Activated T-cell treated with anti-CD3 and anti-CD28 coated beads, Interleukin-2, amount 50 U/mL, for 72 hours (primary cell): ENCODE measurements at regions not wholly inside any gene's neighbourhood (a gene's known extent, or its start where the extent isn't known, plus 50 kb on each side); places are given as distances from the start of the nearest gene placed in this dataset.

Source experiments
- ATAC-seq, 2 donors: fragments of 150-1000 bp; cut with Tn5 transposase; replicated peaks in 1 of 2; 2 replicates each; pipeline ENCODE4 v1.10.0; 2021; ENCODE audit warnings: moderate library complexity in 2 of 2, mild to moderate bottlenecking in 1 of 2
- DNase-seq, 2 donors: peaks; one replicate each; pipeline ENCODE4 v3.0.0; 2021 to 2022; ENCODE audit warnings: mixed read lengths in 1 of 2
- H3K27ac Mint-ChIP-seq: one replicate; pipeline ENCODE4 v1.8.0; 2022; ENCODE audit warnings: mild to moderate bottlenecking, moderate library complexity, mixed read lengths
- H3K27me3 Mint-ChIP-seq: one replicate; pipeline ENCODE4 v1.8.0; 2022; ENCODE audit warnings: low read depth, mixed read lengths
- H3K36me3 Mint-ChIP-seq, 2 donors: one replicate each; pipeline ENCODE4 v1.8.0; 2022; ENCODE audit warnings: mixed read lengths in 2 of 2, mild to moderate bottlenecking in 1 of 2; ENCODE audit not compliant: insufficient read depth in 2 of 2
- H3K4me1 Mint-ChIP-seq: one replicate; pipeline ENCODE4 v1.8.0; 2022; ENCODE audit warnings: low read depth, mixed read lengths
- H3K4me3 Mint-ChIP-seq, 2 donors: one replicate each; pipeline ENCODE4 v1.8.0; 2022; ENCODE audit warnings: mild to moderate bottlenecking in 2 of 2, mixed read lengths in 2 of 2, moderate library complexity in 2 of 2
- H3K9me3 Mint-ChIP-seq, 2 donors: one replicate each; pipeline ENCODE4 v1.8.0; 2022; ENCODE audit warnings: mixed read lengths in 2 of 2

- H3K27ac Mint-ChIP-seq, result no peak overlapping the region
- no peak overlapping the region for H3K4me3 Mint-ChIP-seq
- no peaks in the 10 kb centered on the region for H3K36me3 Mint-ChIP-seq
- H3K27me3 Mint-ChIP-seq, result no peaks in the 10 kb centered on the region
- peaks cover 14 to 16% of the 10 kb centered on the region in 2 donors for H3K9me3 Mint-ChIP-seq
- H3K4me1 Mint-ChIP-seq, result no peaks in the 10 kb centered on the region
- no peak for DNase-seq
- no peak for ATAC-seq
Observed at GRCh38 chr11:25702417-25702816, 629.5 kb upstream of the ANO3 start.

- Mint-ChIP-seq H3K27ac (no peak overlapping the region), H3K4me1 (no peaks in the 10 kb centered on the region), H3K36me3 (no peaks in the 10 kb centered on the region), H3K27me3 (no peaks in the 10 kb centered on the region), H3K4me3 (no peak overlapping the region), H3K9me3 (peaks cover 15% of the 10 kb centered on the region in 2 donors)
- DNase-seq, result no peak
- ATAC-seq, result no peak
Observed at GRCh38 chr11:25710975-25711374, 621.0 kb upstream of the ANO3 start.

GRCh38 chr11:25727944-25728343 is 604.0 kb upstream of the ANO3 start:
- H3K27me3 Mint-ChIP-seq, result no peaks in the 10 kb centered on the region
- peaks cover 10 to 16% of the 10 kb centered on the region in 2 donors for H3K9me3 Mint-ChIP-seq
- no peak overlapping the region for H3K27ac Mint-ChIP-seq
- H3K4me3 Mint-ChIP-seq, result no peak overlapping the region
- ATAC-seq, result no peak
- no peaks in the 10 kb centered on the region for H3K4me1 Mint-ChIP-seq
- no peak for DNase-seq
- H3K36me3 Mint-ChIP-seq, result peaks cover 2 to 5% of the 10 kb centered on the region in 2 donors

- Mint-ChIP-seq H3K27me3 (no peaks in the 10 kb centered on the region), H3K4me3 (no peak overlapping the region), H3K36me3 (peaks cover 2% of the 10 kb centered on the region in 2 donors), H3K9me3 (peaks cover 6 to 10% of the 10 kb centered on the region in 2 donors), H3K4me1 (no peaks in the 10 kb centered on the region), H3K27ac (no peak overlapping the region)
- ATAC-seq (no peak), DNase-seq (no peak)
Observed at GRCh38 chr11:25730230-25730629, 601.7 kb upstream of the ANO3 start.

GRCh38 chr11:25733777-25734176 is 598.2 kb upstream of the ANO3 start:
- H3K36me3 Mint-ChIP-seq, result peaks cover 0 to 2% of the 10 kb centered on the region in 2 donors
- ATAC-seq (no peak), DNase-seq (no peak)
- H3K9me3 Mint-ChIP-seq, result peaks cover 9 to 11% of the 10 kb centered on the region in 2 donors
- no peaks in the 10 kb centered on the region for H3K4me1 Mint-ChIP-seq
- no peak overlapping the region for H3K4me3 Mint-ChIP-seq
- H3K27ac Mint-ChIP-seq, result no peak overlapping the region
- no peaks in the 10 kb centered on the region for H3K27me3 Mint-ChIP-seq

GRCh38 chr11:25734591-25735211 is 597.2 kb upstream of the ANO3 start:
- Mint-ChIP-seq H3K27me3 (no peaks in the 10 kb centered on the region), H3K27ac (no peak overlapping the region), H3K36me3 (peaks cover 0 to 2% of the 10 kb centered on the region in 2 donors), H3K4me1 (no peaks in the 10 kb centered on the region), H3K4me3 (no peak overlapping the region), H3K9me3 (peaks cover 9 to 11% of the 10 kb centered on the region in 2 donors)
- no peak for ATAC-seq
- no peak for DNase-seq

GRCh38 chr11:25737071-25737675 is 594.8 kb upstream of the ANO3 start:
- Mint-ChIP-seq H3K27ac (no peak overlapping the region), H3K4me3 (no peak overlapping the region), H3K4me1 (no peaks in the 10 kb centered on the region), H3K9me3 (peaks cover 4 to 9% of the 10 kb centered on the region in 2 donors), H3K27me3 (no peaks in the 10 kb centered on the region), H3K36me3 (no peaks in the 10 kb centered on the region)
- DNase-seq, result no peak
- no peak for ATAC-seq

- no peaks in the 10 kb centered on the region for H3K4me1 Mint-ChIP-seq
- H3K4me3 Mint-ChIP-seq, result no peak overlapping the region
- H3K36me3 Mint-ChIP-seq, result no peaks in the 10 kb centered on the region
- H3K27ac Mint-ChIP-seq, result no peak overlapping the region
- DNase-seq (no peak), ATAC-seq (no peak)
- H3K9me3 Mint-ChIP-seq, result peaks cover 3 to 8% of the 10 kb centered on the region in 2 donors
- no peaks in the 10 kb centered on the region for H3K27me3 Mint-ChIP-seq
Observed at GRCh38 chr11:25741886-25742285, 590.0 kb upstream of the ANO3 start.

GRCh38 chr11:25742800-25743199 is 589.1 kb upstream of the ANO3 start:
- H3K27ac Mint-ChIP-seq, result no peak overlapping the region
- no peak overlapping the region for H3K4me3 Mint-ChIP-seq

GRCh38 chr11:25755381-25755780 is 576.5 kb upstream of the ANO3 start:
- H3K36me3 Mint-ChIP-seq, result peaks cover 3% of the 10 kb centered on the region in 2 donors
- peaks cover 2 to 3% of the 10 kb centered on the region in 2 donors for H3K9me3 Mint-ChIP-seq
- H3K27ac Mint-ChIP-seq, result no peak overlapping the region
- no peak overlapping the region for H3K4me3 Mint-ChIP-seq
- H3K27me3 Mint-ChIP-seq, result no peaks in the 10 kb centered on the region
- H3K4me1 Mint-ChIP-seq, result no peaks in the 10 kb centered on the region
- ATAC-seq (no peak), DNase-seq (no peak)

More at GRCh38 chr11:25742800-25743199, 589.1 kb upstream of the ANO3 start:
- H3K9me3 Mint-ChIP-seq, result peaks cover 2 to 5% of the 10 kb centered on the region in 2 donors
- H3K4me1 Mint-ChIP-seq, result no peaks in the 10 kb centered on the region
- DNase-seq (no peak), ATAC-seq (no peak)
- no peaks in the 10 kb centered on the region for H3K36me3 Mint-ChIP-seq
- no peaks in the 10 kb centered on the region for H3K27me3 Mint-ChIP-seq

- ATAC-seq (no peak), DNase-seq (no peak)
- Mint-ChIP-seq H3K27me3 (no peaks in the 10 kb centered on the region), H3K9me3 (peaks cover 6% of the 10 kb centered on the region in 2 donors), H3K27ac (no peak overlapping the region), H3K4me1 (no peaks in the 10 kb centered on the region), H3K36me3 (peaks cover 3% of the 10 kb centered on the region in 2 donors), H3K4me3 (no peak overlapping the region)
Observed at GRCh38 chr11:25755918-25756584, 575.9 kb upstream of the ANO3 start.

- no peaks in the 10 kb centered on the region for H3K27me3 Mint-ChIP-seq
- peaks cover 3% of the 10 kb centered on the region in 2 donors for H3K36me3 Mint-ChIP-seq
- DNase-seq (no peak), ATAC-seq (no peak)
- H3K27ac Mint-ChIP-seq, result no peak overlapping the region
- no peak overlapping the region for H3K4me3 Mint-ChIP-seq
- H3K9me3 Mint-ChIP-seq, result peaks cover 11 to 12% of the 10 kb centered on the region in 2 donors
- no peaks in the 10 kb centered on the region for H3K4me1 Mint-ChIP-seq
Observed at GRCh38 chr11:25758145-25758661, 573.7 kb upstream of the ANO3 start.

- Mint-ChIP-seq H3K4me1 (no peaks in the 10 kb centered on the region), H3K27me3 (no peaks in the 10 kb centered on the region)
- no peak for ATAC-seq
Observed at GRCh38 chr11:25766332-25767015, 565.5 kb upstream of the ANO3 start.

More at GRCh38 chr11:25766332-25767015, 565.5 kb upstream of the ANO3 start:
- H3K9me3 Mint-ChIP-seq, result peaks cover 8 to 12% of the 10 kb centered on the region in 2 donors
- DNase-seq, result no peak
- no peak overlapping the region for H3K4me3 Mint-ChIP-seq
- H3K36me3 Mint-ChIP-seq, result no peaks in the 10 kb centered on the region
- H3K27ac Mint-ChIP-seq, result no peak overlapping the region
